ENCODE measurements at regions not wholly inside any gene's neighbourhood (a gene's known extent, or its start where the extent isn't known, plus 50 kb on each side); places are given as distances from the start of the nearest gene placed in this dataset.

DNA sequence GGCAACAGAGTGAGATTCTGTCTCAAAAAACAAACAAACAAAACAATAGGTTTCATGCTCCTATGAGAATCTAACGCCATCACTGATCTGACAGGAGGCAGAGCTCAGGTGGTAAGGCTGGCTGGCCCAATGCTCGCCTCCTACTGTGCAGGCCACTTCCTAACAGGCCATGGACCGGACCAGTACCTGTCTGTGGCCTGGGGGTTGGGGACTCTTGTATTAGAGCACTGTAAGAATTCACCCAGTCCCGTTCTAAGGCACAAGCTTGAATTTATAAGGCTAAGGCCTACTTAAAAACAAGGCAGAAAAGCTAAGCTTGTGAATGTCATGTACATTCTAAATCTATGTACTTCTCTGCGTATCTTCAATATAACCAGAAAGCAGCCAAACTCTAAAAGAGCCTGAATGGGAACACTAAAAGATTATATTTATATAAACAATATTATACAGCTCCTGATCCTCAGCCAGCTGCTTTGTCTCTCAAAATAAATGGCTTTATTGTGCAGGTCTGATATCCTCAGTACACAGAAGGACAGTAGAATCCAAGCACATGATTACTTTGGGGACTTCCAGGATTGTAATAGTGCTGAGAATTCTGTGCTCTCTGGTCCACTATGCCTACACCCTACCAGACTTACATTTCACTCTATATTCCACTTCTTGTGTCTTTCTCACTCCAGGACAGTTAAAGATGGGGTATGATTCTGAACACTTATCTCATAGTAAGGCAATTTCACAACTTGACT is 64.5 kb upstream of the DST start:
- no peak overlapping the region for H3K4me3 ChIP-seq (ENCODE audit: low read length)
- TF ChIP-seq, protein P1, sequence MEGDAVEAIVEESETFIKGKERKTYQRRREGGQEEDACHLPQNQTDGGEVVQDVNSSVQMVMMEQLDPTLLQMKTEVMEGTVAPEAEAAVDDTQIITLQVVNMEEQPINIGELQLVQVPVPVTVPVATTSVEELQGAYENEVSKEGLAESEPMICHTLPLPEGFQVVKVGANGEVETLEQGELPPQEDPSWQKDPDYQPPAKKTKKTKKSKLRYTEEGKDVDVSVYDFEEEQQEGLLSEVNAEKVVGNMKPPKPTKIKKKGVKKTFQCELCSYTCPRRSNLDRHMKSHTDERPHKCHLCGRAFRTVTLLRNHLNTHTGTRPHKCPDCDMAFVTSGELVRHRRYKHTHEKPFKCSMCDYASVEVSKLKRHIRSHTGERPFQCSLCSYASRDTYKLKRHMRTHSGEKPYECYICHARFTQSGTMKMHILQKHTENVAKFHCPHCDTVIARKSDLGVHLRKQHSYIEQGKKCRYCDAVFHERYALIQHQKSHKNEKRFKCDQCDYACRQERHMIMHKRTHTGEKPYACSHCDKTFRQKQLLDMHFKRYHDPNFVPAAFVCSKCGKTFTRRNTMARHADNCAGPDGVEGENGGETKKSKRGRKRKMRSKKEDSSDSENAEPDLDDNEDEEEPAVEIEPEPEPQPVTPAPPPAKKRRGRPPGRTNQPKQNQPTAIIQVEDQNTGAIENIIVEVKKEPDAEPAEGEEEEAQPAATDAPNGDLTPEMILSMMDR (IDR thresholded peaks at IDR 0.05; ENCODE audit: insufficient read depth, low read depth, low read length, missing control alignments), result no peak
- DNase-seq (ENCODE audit: low read depth), result no peak

GRCh38 chr6:56699066-56699654 is 56.5 kb upstream of the DST start:
- TF ChIP-seq, protein P1 (IDR thresholded peaks at IDR 0.05; ENCODE audit: insufficient read depth, low read depth, low read length, missing control alignments), result peak; percentile 26
- no peak overlapping the region for H3K4me3 ChIP-seq (ENCODE audit: low read length)
- peak; percentile 44 for DNase-seq (ENCODE audit: low read depth)

DNA sequence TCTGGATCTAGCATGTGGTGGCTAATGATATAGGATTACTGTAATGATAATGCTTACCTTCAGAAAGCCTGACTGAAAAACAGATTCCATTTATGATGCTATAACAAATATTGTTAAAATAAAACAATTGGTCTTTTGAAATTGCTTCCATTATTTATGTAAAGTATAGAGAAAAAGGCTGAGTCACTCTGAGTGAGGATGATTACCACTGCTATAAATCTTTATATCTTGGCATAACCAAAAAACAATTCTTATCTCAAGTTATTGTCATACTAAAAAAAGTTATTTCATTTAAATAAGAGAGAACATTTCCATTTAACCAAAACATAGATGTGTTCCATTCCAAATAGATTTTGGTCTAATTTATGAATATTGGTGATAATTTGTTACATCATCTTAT is 53.0 kb upstream of the DST start:
- DNase-seq (ENCODE audit: low read depth), result no peak
- no peak overlapping the region for H3K4me3 ChIP-seq (ENCODE audit: low read length)
- TF ChIP-seq, protein P1 (IDR thresholded peaks at IDR 0.05; ENCODE audit: insufficient read depth, low read depth, low read length, missing control alignments), result no peak

DNA sequence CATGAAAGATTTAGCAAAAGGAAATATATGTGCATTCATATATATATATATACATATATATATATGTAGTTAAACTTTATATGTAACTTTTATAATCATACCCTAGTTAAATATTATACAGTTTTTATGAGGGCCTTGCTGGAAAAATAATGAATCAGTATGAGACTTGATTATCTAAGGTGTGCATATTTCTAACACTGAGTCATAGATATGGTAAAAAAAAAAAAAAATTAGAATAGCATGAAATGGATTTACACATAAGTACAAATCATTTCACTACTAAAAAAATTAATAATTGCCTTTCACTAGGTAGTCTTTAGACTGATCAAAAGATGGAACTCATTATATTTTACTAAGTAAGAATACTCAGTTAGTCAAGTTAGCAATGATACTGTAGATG is 51.3 kb upstream of the DST start:
- TF ChIP-seq, protein P1 (IDR thresholded peaks at IDR 0.05; ENCODE audit: insufficient read depth, low read depth, low read length, missing control alignments), result no peak
- DNase-seq (ENCODE audit: low read depth), result peak; percentile 37
- no peak overlapping the region for H3K4me3 ChIP-seq (ENCODE audit: low read length)

DNA sequence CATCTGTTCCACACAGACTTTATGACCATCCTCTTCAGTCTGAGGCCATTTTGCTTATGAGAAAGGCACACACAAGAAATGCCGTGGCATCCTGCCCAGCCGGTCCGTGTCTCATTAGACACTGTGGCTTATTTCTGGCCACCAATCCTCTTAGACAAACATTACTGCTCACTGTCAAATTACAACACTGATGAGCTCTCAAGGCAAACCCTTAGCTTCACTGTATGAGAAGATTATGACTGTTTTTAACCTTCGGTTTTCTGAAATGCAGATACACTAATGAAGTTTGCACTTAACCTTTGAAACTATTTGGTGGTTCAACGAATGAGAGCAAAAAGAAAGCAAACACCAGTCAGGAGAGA is 50.5 kb upstream of the DST start:
- TF ChIP-seq, protein P1 (IDR thresholded peaks at IDR 0.05; ENCODE audit: insufficient read depth, low read depth, low read length, missing control alignments), result no peak
- peak; percentile 90 for DNase-seq (ENCODE audit: low read depth)
- H3K4me3 ChIP-seq (ENCODE audit: low read length), result no peak overlapping the region

DNA sequence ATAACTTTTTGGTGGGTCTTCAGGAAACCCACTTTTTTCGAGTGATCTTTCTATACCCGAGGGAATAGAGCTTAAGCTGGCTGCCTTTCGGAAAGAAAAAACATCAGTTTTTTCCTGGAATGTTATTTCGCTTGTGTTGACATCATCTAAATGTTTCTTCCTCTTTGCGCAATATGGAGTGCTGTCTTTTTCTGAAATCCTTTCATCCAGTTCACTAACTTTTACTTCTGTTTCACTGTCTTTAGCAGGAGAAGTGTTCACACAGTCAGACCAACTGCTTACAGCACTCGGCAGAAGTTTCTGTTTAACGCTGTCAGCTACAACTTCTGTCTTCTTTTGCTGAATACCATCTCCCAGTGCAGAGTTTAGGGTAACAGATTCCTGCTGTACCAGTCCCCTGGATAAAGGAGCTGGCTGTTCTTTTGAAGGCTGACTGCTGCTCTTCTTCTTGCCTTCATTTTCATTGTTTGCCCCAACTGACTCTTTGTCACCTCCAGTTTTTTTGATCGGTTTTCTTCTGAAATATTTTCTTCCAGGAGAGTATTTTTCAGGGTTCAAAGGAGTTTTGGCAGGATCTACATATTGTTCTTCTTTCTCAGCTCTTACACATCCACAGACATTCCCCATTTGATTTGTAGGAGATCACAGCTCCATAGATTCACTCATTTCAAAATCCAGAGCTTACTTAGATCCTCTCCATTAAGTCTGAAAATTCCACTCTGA is 50.0 kb upstream of the DST start:
- H3K4me3 ChIP-seq (ENCODE audit: low read length), result no peak overlapping the region
- DNase-seq (ENCODE audit: low read depth), result peak; percentile 34
- TF ChIP-seq, protein P1 (IDR thresholded peaks at IDR 0.05; ENCODE audit: insufficient read depth, low read depth, low read length, missing control alignments), result no peak
